Neuronal stem cell (in vitro differentiated cells): ENCODE measurements at regions not wholly inside any gene's neighbourhood (a gene's known extent, or its start where the extent isn't known, plus 50 kb on each side); places are given as distances from the start of the nearest gene placed in this dataset.
"Not testable (repeated sequence)": the region's sequence is repeated elsewhere in the genome, so short reads cannot be mapped to it uniquely, and the experiment has no call there.

Source experiments
- DNase-seq: peaks from one replicate; pipeline ENCODE4 v3.0.0-alpha.2; 2013; ENCODE audit warnings: low spot score
- H2AFZ ChIP-seq: one replicate; pipeline ENCODE4 v1.6.1; 2013; ENCODE audit warnings: mild to moderate bottlenecking, low read length, inconsistent platforms
- H2AK5ac ChIP-seq: 2 replicates; pipeline ENCODE4 v1.6.1; 2013; ENCODE audit warnings: low read depth, mild to moderate bottlenecking, inconsistent platforms, low read length, moderate library complexity, mixed read lengths
- H2BK120ac ChIP-seq: 2 replicates; pipeline ENCODE4 v1.6.1; 2013; ENCODE audit warnings: low read depth, mild to moderate bottlenecking, inconsistent platforms, low read length, moderate library complexity, mixed read lengths
- H2BK12ac ChIP-seq: one replicate; pipeline ENCODE4 v1.6.1; 2013; ENCODE audit warnings: low read length, inconsistent platforms
- H2BK15ac ChIP-seq: 2 replicates; pipeline ENCODE4 v1.6.1; 2013; ENCODE audit warnings: mild to moderate bottlenecking, low read length, inconsistent platforms, mixed read lengths
- H2BK5ac ChIP-seq: one replicate; pipeline ENCODE4 v1.6.1; 2013; ENCODE audit warnings: inconsistent platforms, mild to moderate bottlenecking, low read length, moderate library complexity
- H3K14ac ChIP-seq: one replicate; pipeline ENCODE4 v1.6.1; 2013; ENCODE audit warnings: low read length, inconsistent platforms
- H3K18ac ChIP-seq: 2 replicates; pipeline ENCODE4 v1.6.1; 2013; ENCODE audit warnings: low read length, inconsistent platforms
- H3K23ac ChIP-seq: 2 replicates; pipeline ENCODE4 v1.6.1; 2013; ENCODE audit warnings: low read depth, mild to moderate bottlenecking, mixed read lengths, low read length, inconsistent platforms; ENCODE audit not compliant: poor library complexity
- H3K27ac ChIP-seq: replicated peaks from 3 replicates; pipeline ENCODE4 v1.5.1; 2013; ENCODE audit warnings: low read length, inconsistent platforms
- H3K27me3 ChIP-seq, 3 experiments: 2 replicates each; pipeline ENCODE4 v1.6.1; 2013; ENCODE audit warnings: low read length in 3 of 3, mild to moderate bottlenecking in 2 of 3, inconsistent platforms in 1 of 3, low read depth in 1 of 3, mixed read lengths in 1 of 3, moderate library complexity in 1 of 3; ENCODE audit not compliant: control insufficient read depth in 3 of 3, insufficient read depth in 3 of 3
- H3K36me3 ChIP-seq, 2 donors: replicated peaks in 1 of 2; 2 replicates each; pipeline ENCODE4 v1.6.1; 2013; ENCODE audit warnings: low read length in 2 of 2; ENCODE audit not compliant: control insufficient read depth in 2 of 2, insufficient read depth in 2 of 2
- H3K4ac ChIP-seq: 2 replicates; pipeline ENCODE4 v1.6.1; 2013; ENCODE audit warnings: inconsistent platforms, mild to moderate bottlenecking, low read length, moderate library complexity
- H3K4me1 ChIP-seq, 2 donors: 1 replicate in 1 of 2; 2 replicates in 1 of 2; pipeline ENCODE4 v1.6.1; 2013; ENCODE audit warnings: low read length in 2 of 2, low read depth in 1 of 2; ENCODE audit not compliant: control insufficient read depth in 2 of 2, insufficient read depth in 1 of 2
- H3K4me2 ChIP-seq: one replicate; pipeline ENCODE4 v1.6.1; 2013; ENCODE audit warnings: mild to moderate bottlenecking, low read length, inconsistent platforms; ENCODE audit not compliant: insufficient read depth, poor library complexity, severe bottlenecking
- H3K4me3 ChIP-seq, 2 donors: 2 replicates each; pipeline ENCODE4 v1.5.1; 2013; ENCODE audit warnings: low read length in 2 of 2, mild to moderate bottlenecking in 2 of 2, inconsistent platforms in 1 of 2, moderate library complexity in 1 of 2
- H3K79me1 ChIP-seq: one replicate; pipeline ENCODE4 v1.6.1; 2013; ENCODE audit warnings: low read depth, mild to moderate bottlenecking, inconsistent platforms, low read length, moderate library complexity
- H3K9ac ChIP-seq: one replicate; pipeline ENCODE4 v1.6.1; 2013; ENCODE audit warnings: mild to moderate bottlenecking, low read depth, low read length, inconsistent platforms; ENCODE audit not compliant: poor library complexity
- H3K9me3 ChIP-seq, 2 donors: replicated peaks in 1 of 2; 2 replicates each; pipeline versions ENCODE3 to v1.6.1; 2013; ENCODE audit warnings: low read length in 2 of 2, mild to moderate bottlenecking in 2 of 2, inconsistent platforms in 1 of 2, low read depth in 1 of 2, mixed read lengths in 1 of 2, moderate library complexity in 1 of 2; ENCODE audit not compliant: control insufficient read depth in 2 of 2, insufficient read depth in 1 of 2
- H4K8ac ChIP-seq: one replicate; pipeline ENCODE4 v1.6.1; 2013; ENCODE audit warnings: low read depth, mild to moderate bottlenecking, inconsistent platforms, low read length, moderate library complexity
- H4K91ac ChIP-seq: one replicate; pipeline ENCODE4 v1.6.1; 2013; ENCODE audit warnings: low read length, low read depth, mild to moderate bottlenecking, inconsistent platforms; ENCODE audit not compliant: poor library complexity
- WGBS, 2 donors: extraction: QIAGEN DNeasy Blood & Tissue Kit; methylation state at CpG; one replicate each; pipeline ENCODE4 v1.1.7; 2013; ENCODE audit warnings: missing lambda C conversion rate in 2 of 2, mixed read lengths in 1 of 2; ENCODE audit not compliant: insufficient read length in 2 of 2, insufficient replicate concordance in 1 of 2; ENCODE audit errors: extremely low coverage in 2 of 2; 5-methylcytosine and 5-hydroxymethylcytosine counted together

GRCh38 chr11:109963101-109963500 lies 130.1 kb upstream of the ZC3H12C start:
- Histone ChIP-seq H3K9me3 (no peaks in the 10 kb centered on the region), H2AFZ (no peak overlapping the region), H2BK5ac (no peak overlapping the region), H2BK12ac (no peak overlapping the region), H3K27ac (no peak overlapping the region), H3K9ac (no peak overlapping the region), H2AK5ac (no peak overlapping the region), H3K18ac (no peak overlapping the region), H3K23ac (no peak overlapping the region), H3K79me1 (no peaks in the 10 kb centered on the region), H3K36me3 (no peaks in the 10 kb centered on the region), H4K8ac (no peak overlapping the region), H4K91ac (no peak overlapping the region), H3K14ac (no peak overlapping the region), H2BK120ac (no peak overlapping the region), H3K4me2 (no peak overlapping the region), H3K4me1 (peaks cover 8 to 13% of the 10 kb centered on the region in 2 donors), H3K4ac (no peak overlapping the region), H3K27me3 (peaks cover 0 to 16% (median 0%) of the 10 kb centered on the region in 3 experiments), H2BK15ac (no peak overlapping the region), H3K4me3 (no peak overlapping the region)
- no peak for DNase-seq
- no CpG with 5 or more reads among the region's 1 CpG for WGBS, 2 donors

- Histone ChIP-seq H4K8ac (no peak overlapping the region), H2AFZ (no peak overlapping the region), H3K79me1 (no peaks in the 10 kb centered on the region), H3K14ac (no peak overlapping the region), H3K23ac (no peak overlapping the region), H2BK120ac (no peak overlapping the region), H3K4ac (no peak overlapping the region), H3K36me3 (no peaks in the 10 kb centered on the region), H2AK5ac (no peak overlapping the region), H2BK5ac (no peak overlapping the region), H3K9me3 (no peaks in the 10 kb centered on the region), H3K4me1 (peaks cover 8 to 13% of the 10 kb centered on the region in 2 donors), H2BK12ac (no peak overlapping the region), H2BK15ac (no peak overlapping the region), H3K4me2 (no peak overlapping the region), H3K9ac (no peak overlapping the region), H3K18ac (no peak overlapping the region), H3K27me3 (peaks cover 0 to 16% (median 0%) of the 10 kb centered on the region in 3 experiments), H3K27ac (no peak overlapping the region), H3K4me3 (no peak overlapping the region), H4K91ac (no peak overlapping the region)
- no peak for DNase-seq
- WGBS, 2 donors: no CpG with 5 or more reads among the region's 2 CpGs
Observed at GRCh38 chr11:109964487-109964886, 128.7 kb upstream of the ZC3H12C start.

- no CpG with 5 or more reads among the region's 1 CpG for WGBS, 2 donors
- not testable (repeated sequence) for H4K91ac ChIP-seq
Observed at GRCh38 chr11:109965445-109965844, 127.7 kb upstream of the ZC3H12C start.

GRCh38 chr11:109965926-109966325 lies 127.3 kb upstream of the ZC3H12C start:
- WGBS, 2 donors: no CpG with 5 or more reads among the region's 2 CpGs
- not testable (repeated sequence) for H3K4me1 ChIP-seq, H3K23ac ChIP-seq, H3K9me3 ChIP-seq, H2BK120ac ChIP-seq, H2BK5ac ChIP-seq, H3K4me2 ChIP-seq, H3K9ac ChIP-seq, H2AK5ac ChIP-seq, H3K14ac ChIP-seq, H2BK15ac ChIP-seq, H3K79me1 ChIP-seq, H2AFZ ChIP-seq, H2BK12ac ChIP-seq, H3K27ac ChIP-seq, DNase-seq, H3K4me3 ChIP-seq, H4K91ac ChIP-seq, H3K18ac ChIP-seq, H4K8ac ChIP-seq, H3K36me3 ChIP-seq, H3K4ac ChIP-seq
- peaks cover 0 to 16% (median 0%) of the 10 kb centered on the region in 3 experiments for H3K27me3 ChIP-seq

More at GRCh38 chr11:109965445-109965844, 127.7 kb upstream of the ZC3H12C start:
- H3K14ac ChIP-seq, H2BK5ac ChIP-seq, H4K8ac ChIP-seq, H2BK15ac ChIP-seq, H3K27ac ChIP-seq, H3K4me1 ChIP-seq, H3K79me1 ChIP-seq, H3K36me3 ChIP-seq, H3K4ac ChIP-seq, H2BK12ac ChIP-seq, H2AFZ ChIP-seq, H3K18ac ChIP-seq, H3K4me3 ChIP-seq, H3K9ac ChIP-seq, H2BK120ac ChIP-seq, H3K23ac ChIP-seq, H3K4me2 ChIP-seq, H3K9me3 ChIP-seq, DNase-seq, H2AK5ac ChIP-seq: not testable (repeated sequence)
- H3K27me3 ChIP-seq: peaks cover 0 to 16% (median 0%) of the 10 kb centered on the region in 3 experiments
